ENCODE measurements at regions not wholly inside any gene's neighbourhood (a gene's known extent, or its start where the extent isn't known, plus 50 kb on each side); places are given as distances from the start of the nearest gene placed in this dataset.
"Not testable (repeated sequence)": the region's sequence is repeated elsewhere in the genome, so short reads cannot be mapped to it uniquely, and the experiment has no call there.

GRCh38 chr6:90885611-90886056, 298.8 kb upstream of the MAP3K7 start:
- DNase-seq: no peak

GRCh38 chr6:90885137-90885536, 298.3 kb upstream of the MAP3K7 start:
- DNase-seq: not testable (repeated sequence)

GRCh38 chr6:90877616-90878015, 290.7 kb upstream of the MAP3K7 start:
- DNase-seq: no peak

- DNase-seq: no peak
These were observed 288.1 kb upstream of the MAP3K7 start for GRCh38 chr6:90874931-90875330.

GRCh38 chr6:90872981-90873380, 286.1 kb upstream of the MAP3K7 start:
- no peak for DNase-seq

- no peak for DNase-seq
These were observed 283.7 kb upstream of the MAP3K7 start for GRCh38 chr6:90870561-90870960.

- DNase-seq: no peak
These were observed 281.8 kb upstream of the MAP3K7 start for GRCh38 chr6:90868656-90869055.

- no peak for DNase-seq
These were observed 281.4 kb upstream of the MAP3K7 start for GRCh38 chr6:90868256-90868655.

- DNase-seq: no peak
These were observed 278.6 kb upstream of the MAP3K7 start for GRCh38 chr6:90865513-90865912.

GRCh38 chr6:90863043-90863442, 276.2 kb upstream of the MAP3K7 start:
- no peak for DNase-seq

- DNase-seq: no peak
These were observed 274.1 kb upstream of the MAP3K7 start for GRCh38 chr6:90860822-90861601.

- no peak for DNase-seq
These were observed 272.7 kb upstream of the MAP3K7 start for GRCh38 chr6:90859612-90860011.

- DNase-seq: no peak
These were observed 272.2 kb upstream of the MAP3K7 start for GRCh38 chr6:90859056-90859455.

- no peak for DNase-seq
These were observed 262.8 kb upstream of the MAP3K7 start for GRCh38 chr6:90849686-90850085.

- no peak for DNase-seq
These were observed 260.0 kb upstream of the MAP3K7 start for GRCh38 chr6:90846824-90847223.

- DNase-seq: no peak
These were observed 248.8 kb upstream of the MAP3K7 start for GRCh38 chr6:90835596-90836212.

- DNase-seq: no peak
These were observed 242.4 kb upstream of the MAP3K7 start for GRCh38 chr6:90829311-90829710.

- DNase-seq: no peak
These were observed 233.6 kb upstream of the MAP3K7 start for GRCh38 chr6:90820436-90820835.

- no peak for DNase-seq
These were observed 232.6 kb upstream of the MAP3K7 start for GRCh38 chr6:90819483-90819882.

GRCh38 chr6:90818163-90818562, 231.3 kb upstream of the MAP3K7 start:
- DNase-seq: no peak

- no peak for DNase-seq
These were observed 229.9 kb upstream of the MAP3K7 start for GRCh38 chr6:90816764-90817163.

GRCh38 chr6:90811596-90812226, 224.8 kb upstream of the MAP3K7 start:
- DNase-seq: no peak

- no peak for DNase-seq
These were observed 222.2 kb upstream of the MAP3K7 start for GRCh38 chr6:90809035-90809434.
